Type B pancreatic cell (in vitro differentiated cells): ENCODE measurements at regions not wholly inside any gene's neighbourhood (a gene's known extent, or its start where the extent isn't known, plus 50 kb on each side); places are given as distances from the start of the nearest gene placed in this dataset.

Experiments
- DNase-seq: peaks from one replicate; pipeline ENCODE4 v3.0.0; 2021; ENCODE audit warnings: mixed read lengths; ENCODE audit not compliant: unreplicated experiment; ENCODE audit errors: extremely low spot score
- H3K27ac Mint-ChIP-seq: 2 replicates; pipeline ENCODE4 v1.8.0; 2021; ENCODE audit warnings: mild to moderate bottlenecking, mixed read lengths
- H3K27me3 Mint-ChIP-seq: 2 replicates; pipeline ENCODE4 v1.8.0; 2021; ENCODE audit warnings: mixed read lengths
- H3K36me3 Mint-ChIP-seq: 2 replicates; pipeline ENCODE4 v1.8.0; 2021; ENCODE audit warnings: mixed read lengths
- H3K4me1 Mint-ChIP-seq: one replicate; pipeline ENCODE4 v1.8.0; 2021; ENCODE audit warnings: mixed read lengths; ENCODE audit not compliant: unreplicated experiment
- H3K4me3 Mint-ChIP-seq: 2 replicates; pipeline ENCODE4 v1.8.0; 2021; ENCODE audit warnings: mild to moderate bottlenecking, mixed read lengths
- H3K9me3 Mint-ChIP-seq: 2 replicates; pipeline ENCODE4 v1.8.0; 2021; ENCODE audit warnings: mixed read lengths
- TF ChIP-seq, protein P1 (sequence below): fragments of 200-600 bp; sonication (generic); conservative IDR thresholded peaks from 2 replicates; pipeline ENCODE4 v1.5.0; 2021; ENCODE audit warnings: antibody characterized with exemption, mild to moderate bottlenecking

DNA sequence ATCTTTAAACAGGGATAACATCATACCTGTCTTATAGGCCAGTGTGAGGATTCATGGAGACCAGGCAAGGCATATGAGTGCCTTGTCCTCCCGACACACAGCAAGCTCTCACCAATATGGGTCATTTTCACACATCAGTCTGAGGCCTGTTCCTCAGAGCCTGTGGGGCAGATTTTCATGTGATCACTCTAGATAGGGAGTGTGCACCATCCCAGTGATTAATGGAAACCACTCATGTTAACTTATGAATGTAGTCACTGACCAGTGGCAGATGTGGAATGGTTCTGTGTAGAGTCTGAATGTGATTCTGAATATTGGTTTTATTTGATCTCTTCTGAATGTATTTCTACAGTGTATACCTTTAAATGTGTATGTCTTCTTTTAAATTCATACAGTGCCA, 219.7 kb upstream of the SFSWAP start:
- DNase-seq: no peak
- H3K27ac Mint-ChIP-seq: no peak overlapping the region
- no peaks in the 10 kb centered on the region for H3K9me3 Mint-ChIP-seq
- H3K36me3 Mint-ChIP-seq: no peaks in the 10 kb centered on the region
- H3K4me1 Mint-ChIP-seq: peaks cover 6% of the 10 kb centered on the region
- H3K27me3 Mint-ChIP-seq: peaks cover 45% of the 10 kb centered on the region
- H3K4me3 Mint-ChIP-seq: no peak overlapping the region
- TF ChIP-seq, protein P1, sequence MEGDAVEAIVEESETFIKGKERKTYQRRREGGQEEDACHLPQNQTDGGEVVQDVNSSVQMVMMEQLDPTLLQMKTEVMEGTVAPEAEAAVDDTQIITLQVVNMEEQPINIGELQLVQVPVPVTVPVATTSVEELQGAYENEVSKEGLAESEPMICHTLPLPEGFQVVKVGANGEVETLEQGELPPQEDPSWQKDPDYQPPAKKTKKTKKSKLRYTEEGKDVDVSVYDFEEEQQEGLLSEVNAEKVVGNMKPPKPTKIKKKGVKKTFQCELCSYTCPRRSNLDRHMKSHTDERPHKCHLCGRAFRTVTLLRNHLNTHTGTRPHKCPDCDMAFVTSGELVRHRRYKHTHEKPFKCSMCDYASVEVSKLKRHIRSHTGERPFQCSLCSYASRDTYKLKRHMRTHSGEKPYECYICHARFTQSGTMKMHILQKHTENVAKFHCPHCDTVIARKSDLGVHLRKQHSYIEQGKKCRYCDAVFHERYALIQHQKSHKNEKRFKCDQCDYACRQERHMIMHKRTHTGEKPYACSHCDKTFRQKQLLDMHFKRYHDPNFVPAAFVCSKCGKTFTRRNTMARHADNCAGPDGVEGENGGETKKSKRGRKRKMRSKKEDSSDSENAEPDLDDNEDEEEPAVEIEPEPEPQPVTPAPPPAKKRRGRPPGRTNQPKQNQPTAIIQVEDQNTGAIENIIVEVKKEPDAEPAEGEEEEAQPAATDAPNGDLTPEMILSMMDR: no peak

DNA sequence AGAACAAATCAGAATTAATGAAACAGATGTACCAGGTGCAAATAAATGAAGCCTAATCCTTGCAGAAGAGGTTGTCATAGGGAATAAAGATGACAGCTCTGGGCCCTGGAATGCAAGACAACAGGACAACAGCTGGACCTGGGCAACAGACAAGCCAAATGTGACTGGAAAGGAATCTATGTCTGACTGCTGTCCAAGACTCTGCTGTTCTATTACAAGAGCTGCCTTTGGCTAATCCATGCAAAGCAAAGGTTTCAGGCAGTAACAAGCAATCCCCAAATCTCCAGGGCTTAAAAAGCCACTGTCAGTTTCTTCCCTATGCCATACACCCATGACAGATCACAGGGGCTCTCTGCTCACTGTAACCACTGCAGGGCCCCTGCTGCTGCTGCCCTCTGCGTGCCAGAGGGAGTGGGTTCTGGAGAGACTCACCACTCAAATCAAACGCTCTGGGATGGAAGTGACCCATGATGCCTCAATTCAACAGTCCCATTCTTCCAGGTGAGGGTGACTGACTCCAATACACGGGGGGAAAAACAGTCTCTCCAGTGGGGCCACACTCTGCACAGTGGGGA, 218.9 kb upstream of the SFSWAP start:
- TF ChIP-seq, protein P1: no peak
- no peak overlapping the region for H3K4me3 Mint-ChIP-seq
- peaks cover 6% of the 10 kb centered on the region for H3K4me1 Mint-ChIP-seq
- no peaks in the 10 kb centered on the region for H3K9me3 Mint-ChIP-seq
- no peak for DNase-seq
- H3K36me3 Mint-ChIP-seq: no peaks in the 10 kb centered on the region
- no peak overlapping the region for H3K27ac Mint-ChIP-seq
- peaks cover 47% of the 10 kb centered on the region for H3K27me3 Mint-ChIP-seq

DNA sequence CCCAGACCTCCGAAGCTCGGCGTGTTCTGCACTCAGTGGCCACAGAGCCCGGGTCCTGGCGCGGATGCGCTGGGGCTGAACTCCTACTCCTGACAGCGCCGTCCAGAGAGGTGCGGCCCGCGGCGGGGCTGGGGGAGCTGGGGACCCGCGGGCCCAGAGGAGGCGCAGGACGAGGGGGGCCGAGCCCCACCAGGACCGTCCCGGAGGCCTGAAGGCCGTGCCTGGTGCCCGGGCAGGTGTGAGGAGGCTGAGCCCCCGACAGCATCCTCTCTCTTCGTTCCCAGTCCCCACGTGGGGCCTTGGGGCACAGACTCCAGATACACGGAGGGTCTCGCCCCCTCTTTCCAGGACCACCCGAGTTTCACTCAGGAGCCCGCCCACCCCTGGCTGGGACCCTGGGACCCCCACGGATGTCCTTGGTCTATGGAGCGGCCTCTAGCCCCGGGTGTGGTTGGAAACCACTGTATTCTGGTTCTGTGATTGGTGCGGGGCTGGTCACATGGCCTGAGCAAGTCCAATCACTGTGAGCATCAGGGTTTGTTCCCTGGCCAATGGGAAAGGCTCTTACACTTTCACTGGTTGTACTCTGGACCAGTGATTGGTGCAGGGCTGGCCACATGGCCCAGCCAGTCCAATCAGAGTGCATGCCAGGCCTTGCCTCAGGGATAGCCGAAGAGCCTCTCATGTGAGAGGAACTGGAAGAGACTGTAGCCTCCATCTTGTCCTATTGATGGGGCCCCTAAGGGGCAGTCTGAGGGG, 217.6 kb upstream of the SFSWAP start:
- TF ChIP-seq, protein P1: no peak
- Mint-ChIP-seq H3K4me3 (no peak overlapping the region), H3K27ac (no peak overlapping the region), H3K36me3 (no peaks in the 10 kb centered on the region), H3K9me3 (no peaks in the 10 kb centered on the region), H3K27me3 (peaks cover 40% of the 10 kb centered on the region), H3K4me1 (no peaks in the 10 kb centered on the region)
- no peak for DNase-seq

DNA sequence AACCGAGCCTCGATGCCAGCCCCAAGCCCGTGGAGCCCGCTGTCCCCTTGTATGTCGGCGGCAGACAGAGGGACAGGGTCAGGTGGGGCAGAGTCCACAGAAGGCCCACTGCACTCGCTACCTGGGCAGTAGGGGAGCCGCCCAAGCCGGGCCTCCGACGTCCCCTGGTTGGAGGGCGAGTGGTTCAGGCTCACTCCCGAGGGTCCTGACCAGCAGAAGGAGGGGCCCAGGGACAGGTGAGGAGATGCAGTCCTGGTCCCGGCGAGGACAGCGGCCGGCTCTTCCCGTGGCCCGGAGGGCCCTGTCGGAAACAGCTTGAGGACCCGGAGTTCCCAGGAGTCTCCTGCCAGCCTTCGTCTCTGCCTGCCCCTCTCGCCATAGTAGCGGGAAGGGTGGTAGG, 216.7 kb upstream of the SFSWAP start:
- Mint-ChIP-seq H3K36me3 (no peaks in the 10 kb centered on the region), H3K27me3 (peaks cover 45% of the 10 kb centered on the region), H3K9me3 (no peaks in the 10 kb centered on the region), H3K4me1 (no peaks in the 10 kb centered on the region), H3K4me3 (no peak overlapping the region), H3K27ac (no peak overlapping the region)
- TF ChIP-seq, protein P1: no peak
- DNase-seq: peak; percentile 62

DNA sequence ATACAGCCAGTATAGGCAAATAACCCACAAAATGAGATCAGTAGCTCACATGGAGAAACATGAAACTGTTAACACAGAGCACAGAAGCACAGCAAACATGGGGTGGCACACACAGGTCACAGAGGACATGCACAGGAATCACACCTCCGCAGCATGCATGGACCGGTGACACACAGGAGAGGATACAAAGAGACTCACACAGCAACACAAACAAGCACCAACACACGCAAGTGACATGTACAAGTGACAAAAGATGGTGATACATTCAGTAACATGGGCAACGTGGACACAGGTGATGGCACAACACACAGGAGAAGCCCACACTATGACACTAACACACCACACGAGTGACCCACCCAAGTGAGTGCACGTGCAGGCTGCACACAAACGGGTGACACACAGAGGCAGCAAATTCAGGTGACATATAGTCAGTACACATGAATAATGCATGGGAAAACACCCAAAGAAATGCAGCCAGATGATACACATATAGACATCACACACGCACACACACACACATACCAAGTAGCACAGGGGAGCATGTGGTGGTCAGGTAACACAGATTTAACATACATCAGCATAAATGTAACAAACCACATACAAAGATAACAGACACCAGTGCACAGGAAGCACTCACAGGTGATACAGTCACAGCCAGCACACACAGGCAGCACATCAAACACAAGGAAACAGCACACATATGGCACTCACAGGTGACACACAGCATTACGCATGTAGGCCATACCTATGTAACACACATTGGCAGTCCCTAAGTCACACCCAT, 216.0 kb upstream of the SFSWAP start:
- DNase-seq: peak; percentile 27
- TF ChIP-seq, protein P1: no peak
- peaks cover 41% of the 10 kb centered on the region for H3K27me3 Mint-ChIP-seq
- H3K36me3 Mint-ChIP-seq: no peaks in the 10 kb centered on the region
- H3K9me3 Mint-ChIP-seq: no peaks in the 10 kb centered on the region
- H3K4me3 Mint-ChIP-seq: no peak overlapping the region
- no peak overlapping the region for H3K27ac Mint-ChIP-seq
- no peaks in the 10 kb centered on the region for H3K4me1 Mint-ChIP-seq
